Subcutaneous abdominal adipose tissue (tissue), 5 donors: ENCODE measurements at regions not wholly inside any gene's neighbourhood (a gene's known extent, or its start where the extent isn't known, plus 50 kb on each side); places are given as distances from the start of the nearest gene placed in this dataset.
"Not testable (repeated sequence)": the region's sequence is repeated elsewhere in the genome, so short reads cannot be mapped to it uniquely, and the experiment has no call there.

Experiments
- H3K27ac ChIP-seq: one replicate; pipeline ENCODE4 v1.7.0; 2013; ENCODE audit warnings: low read depth, mild to moderate bottlenecking, inconsistent platforms, low read length, moderate library complexity
- H3K27me3 ChIP-seq, 5 donors: one replicate each; pipeline ENCODE4 v1.7.0; 2013; ENCODE audit warnings: low read length in 5 of 5, inconsistent platforms in 1 of 5; ENCODE audit not compliant: control insufficient read depth in 5 of 5, insufficient read depth in 4 of 5
- H3K36me3 ChIP-seq, 5 donors: one replicate each; pipeline ENCODE4 v1.7.0; 2013; ENCODE audit warnings: low read length in 5 of 5; ENCODE audit not compliant: control insufficient read depth in 5 of 5, insufficient read depth in 5 of 5
- H3K4me1 ChIP-seq, 5 donors: one replicate each; pipeline ENCODE4 v1.7.0; 2013; ENCODE audit warnings: low read length in 5 of 5, mild to moderate bottlenecking in 3 of 5, moderate library complexity in 1 of 5; ENCODE audit not compliant: control insufficient read depth in 5 of 5, insufficient read depth in 5 of 5
- H3K4me3 ChIP-seq, 5 donors: one replicate each; pipeline ENCODE4 v1.7.0; 2013; ENCODE audit warnings: low read length in 5 of 5, low read depth in 1 of 5
- H3K9ac ChIP-seq, 5 donors: one replicate each; pipeline ENCODE4 v1.7.0; 2013; ENCODE audit warnings: low read length in 5 of 5, mild to moderate bottlenecking in 4 of 5, moderate library complexity in 3 of 5
- H3K9me3 ChIP-seq, 5 donors: one replicate each; pipeline ENCODE4 v1.7.0; 2013; ENCODE audit warnings: low read length in 5 of 5; ENCODE audit not compliant: control insufficient read depth in 5 of 5
- donor health status: healthy.
- donor health status: healthy.
- donor health status: healthy.
- donor health status: healthy.
- donor health status: healthy.

DNA sequence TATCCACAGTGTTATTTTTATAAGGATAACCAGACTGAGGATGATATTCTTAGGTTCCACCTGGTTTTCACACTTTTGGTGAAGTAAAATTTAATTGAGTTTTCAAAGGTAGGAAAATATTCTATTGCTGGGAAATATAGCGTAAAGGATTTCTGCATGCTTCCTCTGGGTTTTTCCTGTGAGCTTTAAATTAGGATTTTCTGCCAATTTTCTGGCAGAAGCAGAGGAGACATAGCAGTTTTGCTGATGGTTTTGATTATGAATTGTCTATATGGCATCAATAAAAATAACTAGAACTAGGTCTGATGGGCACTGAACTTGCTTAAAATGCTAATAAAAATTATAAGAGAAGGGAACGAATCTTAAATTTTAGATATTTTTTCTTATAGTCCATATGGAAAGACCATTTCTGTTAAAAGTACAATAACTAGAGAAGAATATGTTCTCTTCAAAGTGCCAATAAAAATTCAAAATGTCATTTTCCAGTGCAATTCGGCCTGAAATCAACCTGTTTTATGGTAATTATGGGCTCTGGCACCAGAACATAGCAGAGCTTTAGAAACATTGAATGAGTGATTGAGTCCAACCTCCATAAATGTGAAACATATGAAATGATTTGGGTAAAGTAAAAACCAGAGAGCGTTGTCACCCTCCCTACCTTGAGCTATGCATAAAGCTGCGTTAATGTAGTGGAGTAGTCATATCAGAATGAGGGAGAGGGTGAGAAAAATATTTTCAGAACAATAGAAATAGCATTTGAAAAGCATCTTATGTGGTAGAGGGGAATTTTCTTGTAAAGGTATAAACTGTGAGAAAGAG lies 279.7 kb downstream of the SPRY1 start:
- no peak overlapping the region for H3K27ac ChIP-seq
- no peak overlapping the region for H3K4me3 ChIP-seq

DNA sequence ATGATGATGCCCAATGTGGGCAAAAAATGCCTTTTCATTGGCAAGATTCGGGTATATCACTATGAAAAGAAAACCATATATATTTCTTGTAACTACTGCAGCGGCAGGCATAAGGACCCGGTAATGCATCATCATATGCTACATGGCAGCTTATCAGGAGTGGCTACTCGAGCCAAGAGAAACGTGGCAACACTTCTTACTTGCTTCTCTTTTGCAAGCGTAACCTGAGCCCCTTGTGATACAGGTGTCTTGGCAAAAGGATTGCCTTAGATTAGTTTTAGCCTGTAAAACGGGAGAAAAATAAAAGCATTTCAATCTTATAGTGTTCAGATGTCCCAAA lies 280.3 kb downstream of the SPRY1 start:
- no peaks in the 10 kb centered on the region for H3K36me3 ChIP-seq
- no peaks in the 10 kb centered on the region for H3K9me3 ChIP-seq
- H3K4me1 ChIP-seq = no peaks in the 10 kb centered on the region
- no peak overlapping the region for H3K27ac ChIP-seq
- H3K27me3 ChIP-seq = no peaks in the 10 kb centered on the region
- H3K9ac ChIP-seq = no peak overlapping the region
- H3K4me3 ChIP-seq = no peak overlapping the region

More for the DNA sequence above, 279.7 kb downstream of the SPRY1 start:
- Histone ChIP-seq H3K36me3 (no peaks in the 10 kb centered on the region), H3K9ac (peak overlapping the region in 1 of 5 donors; percentile 62), H3K9me3 (no peaks in the 10 kb centered on the region), H3K27me3 (no peaks in the 10 kb centered on the region), H3K4me1 (no peaks in the 10 kb centered on the region)

DNA sequence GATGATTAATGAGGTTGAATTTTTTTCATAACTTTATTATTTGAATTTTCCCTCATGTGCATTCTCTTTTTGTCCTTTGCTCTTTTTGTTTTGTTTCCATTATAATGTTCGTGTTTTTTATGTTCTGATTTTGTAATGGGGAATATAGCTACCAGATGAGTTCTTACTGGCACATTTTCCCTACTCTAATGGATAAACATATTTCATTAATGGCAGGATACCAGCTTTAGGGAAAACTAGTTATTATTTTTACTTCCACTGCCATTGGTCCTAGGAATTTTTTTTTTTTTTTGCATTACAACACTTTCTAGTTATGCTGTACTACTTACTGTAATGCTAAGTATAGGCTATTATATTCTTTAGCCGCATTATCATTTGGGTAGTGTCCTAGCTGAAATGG lies 286.3 kb downstream of the SPRY1 start:
- Histone ChIP-seq H3K9me3 (no peaks in the 10 kb centered on the region), H3K4me3 (no peak overlapping the region), H3K27ac (no peak overlapping the region), H3K36me3 (no peaks in the 10 kb centered on the region), H3K27me3 (no peaks in the 10 kb centered on the region), H3K4me1 (peaks cover 0 to 2% (median 0%) of the 10 kb centered on the region in 5 donors), H3K9ac (no peak overlapping the region)

DNA sequence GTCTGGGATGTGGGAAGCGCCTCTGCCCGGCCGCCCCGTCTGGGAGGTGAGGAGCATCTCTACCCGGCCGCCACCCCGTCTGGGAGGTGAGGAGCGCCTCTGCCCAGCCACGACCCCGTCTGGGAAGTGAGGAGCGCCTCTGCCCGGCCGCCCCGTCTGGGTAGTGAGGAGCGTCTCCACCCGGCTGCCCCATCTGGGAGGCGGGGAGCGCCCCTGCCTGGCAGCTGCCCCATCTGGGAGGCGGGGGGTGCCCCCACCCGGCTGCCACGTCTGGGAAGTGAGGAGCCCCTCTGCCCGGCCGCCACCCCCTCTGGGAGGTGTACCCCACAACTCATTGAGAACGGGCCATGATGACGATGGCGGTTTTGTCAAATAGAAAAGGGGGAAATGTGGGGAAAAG lies 288.3 kb downstream of the SPRY1 start:
- not testable (repeated sequence) for H3K27me3 ChIP-seq, H3K9me3 ChIP-seq, H3K4me3 ChIP-seq, H3K4me1 ChIP-seq, H3K27ac ChIP-seq, H3K9ac ChIP-seq, H3K36me3 ChIP-seq

DNA sequence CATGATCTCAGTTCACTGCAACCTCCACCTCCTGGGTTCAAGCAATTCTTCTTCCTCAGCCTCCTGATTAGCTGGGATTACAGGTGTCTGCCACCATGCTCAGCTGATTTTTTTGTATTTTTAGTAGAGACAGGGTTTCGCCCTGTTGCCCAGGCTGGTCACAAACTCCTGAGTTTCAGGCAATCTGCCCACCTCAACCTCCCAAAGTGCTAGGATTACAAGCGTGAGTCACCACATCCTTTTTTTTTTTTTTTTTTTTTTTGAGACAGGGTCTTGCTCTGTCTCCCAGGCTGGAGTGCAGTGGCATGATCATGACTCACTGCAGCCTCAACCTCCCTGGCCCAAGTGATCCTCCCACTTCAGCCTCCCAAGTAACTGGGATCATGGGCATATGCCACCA lies 298.9 kb downstream of the SPRY1 start:
- not testable (repeated sequence) for H3K9me3 ChIP-seq, H3K9ac ChIP-seq, H3K27ac ChIP-seq, H3K4me3 ChIP-seq, H3K27me3 ChIP-seq, H3K36me3 ChIP-seq
- H3K4me1 ChIP-seq = peaks cover 0 to 11% (median 9%) of the 10 kb centered on the region in 5 donors

DNA sequence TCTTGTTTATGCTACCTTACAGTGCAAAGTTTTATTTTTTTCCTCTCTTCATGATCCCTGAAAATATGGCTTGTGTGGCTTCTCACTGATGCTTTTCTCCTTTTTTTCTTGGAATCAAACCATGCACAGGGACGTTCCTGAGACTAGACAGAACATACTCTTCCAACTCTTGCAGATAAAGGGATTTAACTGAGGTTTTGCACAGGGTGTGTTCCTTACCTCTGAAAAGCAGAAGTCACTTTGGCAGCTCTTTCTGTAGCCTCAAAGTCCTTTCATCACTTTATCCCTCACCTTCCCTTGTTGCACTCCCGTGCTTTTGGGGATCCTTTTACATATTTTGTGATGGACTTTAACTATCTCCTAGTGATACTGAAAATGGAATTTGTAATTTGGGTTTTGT lies 300.1 kb downstream of the SPRY1 start:
- H3K4me3 ChIP-seq = no peak overlapping the region

DNA sequence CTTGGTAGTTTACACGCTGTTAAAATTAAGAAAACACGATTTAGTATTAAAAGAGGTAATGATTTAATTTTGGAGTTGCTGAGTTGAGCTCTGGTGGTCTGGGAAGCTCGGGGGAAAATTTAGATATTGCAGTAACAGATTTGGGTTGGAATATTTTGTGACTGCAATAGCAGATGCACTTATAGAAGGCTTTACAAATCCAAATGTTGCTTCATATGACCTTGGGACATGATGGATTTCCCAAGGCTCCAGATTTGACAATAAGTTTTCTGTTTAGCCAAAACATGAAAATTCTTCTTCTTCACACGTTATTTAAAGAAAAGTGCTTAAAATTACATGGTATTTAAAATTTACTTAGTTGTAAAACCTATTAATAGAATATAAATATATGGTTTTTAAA lies 302.0 kb downstream of the SPRY1 start:
- no peak overlapping the region for H3K27ac ChIP-seq
- no peak overlapping the region for H3K4me3 ChIP-seq
- H3K27me3 ChIP-seq = no peaks in the 10 kb centered on the region
- no peaks in the 10 kb centered on the region for H3K9me3 ChIP-seq
- peaks cover 0 to 13% (median 11%) of the 10 kb centered on the region in 5 donors for H3K4me1 ChIP-seq
- H3K9ac ChIP-seq = no peak overlapping the region
- H3K36me3 ChIP-seq = no peaks in the 10 kb centered on the region

More for the DNA sequence above, 300.1 kb downstream of the SPRY1 start:
- Histone ChIP-seq H3K9me3 (no peaks in the 10 kb centered on the region), H3K4me1 (peaks cover 0 to 13% (median 11%) of the 10 kb centered on the region in 5 donors), H3K27me3 (no peaks in the 10 kb centered on the region), H3K36me3 (no peaks in the 10 kb centered on the region), H3K27ac (no peak overlapping the region), H3K9ac (no peak overlapping the region)

DNA sequence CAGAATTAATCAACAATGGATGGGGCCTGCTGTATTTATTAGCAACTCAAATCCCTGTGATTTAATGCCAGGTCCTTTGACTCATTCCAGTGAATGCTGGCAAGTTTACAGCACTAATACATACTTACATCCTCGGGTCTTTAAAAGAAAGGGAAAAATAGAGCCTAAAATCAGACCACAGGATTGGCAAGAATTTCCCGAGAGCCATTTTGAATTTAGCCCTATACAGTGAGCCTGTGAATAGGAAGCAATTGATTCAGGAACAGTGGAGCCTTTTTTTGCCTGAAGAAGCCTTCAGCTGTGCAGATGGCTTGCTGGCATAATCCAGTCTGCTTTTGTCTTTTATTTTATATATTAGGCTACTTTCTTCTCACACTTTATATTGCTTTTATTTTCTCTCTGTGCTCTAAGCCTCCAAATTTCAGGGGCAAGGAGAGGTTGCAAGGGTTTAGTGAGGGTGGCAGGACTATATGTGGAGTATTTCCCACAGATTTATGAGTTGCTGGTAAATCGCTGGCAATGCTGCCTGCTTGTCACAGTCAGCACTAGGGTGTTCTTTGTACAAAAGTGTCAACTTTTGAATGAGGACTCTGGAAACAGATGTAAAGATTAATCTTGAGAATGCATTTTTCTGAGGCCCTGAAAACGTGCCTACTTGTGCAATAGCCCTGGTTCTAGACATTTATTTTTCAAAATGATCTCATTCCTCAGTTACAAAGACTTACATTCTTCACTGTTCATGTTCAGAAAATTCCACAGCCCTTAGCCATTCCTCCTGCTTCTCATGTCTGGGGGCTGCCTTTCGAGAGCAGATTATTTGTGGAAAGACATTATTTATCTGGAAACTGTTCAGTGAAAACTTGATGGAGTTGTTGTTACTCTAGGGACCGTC lies 303.5 kb downstream of the SPRY1 start:
- Histone ChIP-seq H3K4me3 (peak overlapping the region in 4 of 5 donors; percentile 16 to 56 (median 41)), H3K27ac (peak overlapping the region; percentile 61), H3K4me1 (peaks cover 0 to 13% (median 11%) of the 10 kb centered on the region in 5 donors), H3K9ac (no peak overlapping the region), H3K36me3 (no peaks in the 10 kb centered on the region), H3K27me3 (no peaks in the 10 kb centered on the region), H3K9me3 (no peaks in the 10 kb centered on the region)

DNA sequence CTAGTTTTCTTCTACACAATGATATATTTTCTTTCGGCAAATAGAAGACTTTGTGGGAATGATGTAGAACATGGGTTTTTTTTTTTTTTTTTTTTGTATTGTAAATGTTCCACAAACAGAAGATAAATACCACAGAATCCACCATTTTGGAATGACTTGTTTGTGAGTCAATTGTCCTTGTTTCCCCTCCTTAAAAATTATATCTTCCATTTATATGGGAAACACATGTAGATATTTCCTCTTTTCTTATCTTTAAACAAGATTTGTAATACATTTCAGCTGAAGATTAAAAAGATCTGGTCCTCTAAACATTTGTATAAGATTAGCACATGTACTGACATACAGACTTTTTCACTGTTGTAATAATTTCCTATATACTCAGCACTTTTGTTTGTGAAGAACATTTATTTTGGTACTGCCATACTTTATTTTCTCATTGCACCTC lies 304.6 kb downstream of the SPRY1 start:
- peaks cover 0 to 13% (median 11%) of the 10 kb centered on the region in 5 donors for H3K4me1 ChIP-seq
- H3K9ac ChIP-seq = no peak overlapping the region
- H3K27me3 ChIP-seq = no peaks in the 10 kb centered on the region
- no peaks in the 10 kb centered on the region for H3K36me3 ChIP-seq
- H3K4me3 ChIP-seq = peak overlapping the region in 2 of 5 donors; percentile 45 to 56
- peak overlapping the region; percentile 61 for H3K27ac ChIP-seq
- no peaks in the 10 kb centered on the region for H3K9me3 ChIP-seq

DNA sequence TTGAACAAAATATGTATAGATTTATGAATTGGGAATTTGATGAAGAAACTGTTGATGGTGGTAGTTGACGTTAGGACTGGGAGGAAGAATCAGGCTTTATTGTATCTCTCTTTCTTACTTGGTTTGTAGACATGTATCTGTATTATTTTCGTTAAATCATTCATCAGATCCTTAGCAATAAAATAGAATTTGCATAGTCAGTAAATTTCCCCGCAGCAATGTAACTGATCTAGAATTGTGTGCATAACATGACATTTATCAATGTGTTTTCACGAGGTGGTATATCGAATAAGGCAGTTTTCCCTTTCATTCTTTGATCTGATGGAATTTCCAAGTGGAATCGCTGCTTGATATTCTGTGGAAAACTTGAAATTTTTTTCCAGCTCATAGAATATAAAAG lies 308.8 kb downstream of the SPRY1 start:
- Histone ChIP-seq H3K27me3 (no peaks in the 10 kb centered on the region), H3K27ac (no peak overlapping the region), H3K36me3 (no peaks in the 10 kb centered on the region), H3K4me1 (peaks cover 0 to 5% (median 3%) of the 10 kb centered on the region in 5 donors), H3K9ac (no peak overlapping the region), H3K4me3 (no peak overlapping the region), H3K9me3 (peaks cover 0 to 13% (median 10%) of the 10 kb centered on the region in 5 donors)
